ENCODE measurements at regions not wholly inside any gene's neighbourhood (a gene's known extent, or its start where the extent isn't known, plus 50 kb on each side); places are given as distances from the start of the nearest gene placed in this dataset.

DNA sequence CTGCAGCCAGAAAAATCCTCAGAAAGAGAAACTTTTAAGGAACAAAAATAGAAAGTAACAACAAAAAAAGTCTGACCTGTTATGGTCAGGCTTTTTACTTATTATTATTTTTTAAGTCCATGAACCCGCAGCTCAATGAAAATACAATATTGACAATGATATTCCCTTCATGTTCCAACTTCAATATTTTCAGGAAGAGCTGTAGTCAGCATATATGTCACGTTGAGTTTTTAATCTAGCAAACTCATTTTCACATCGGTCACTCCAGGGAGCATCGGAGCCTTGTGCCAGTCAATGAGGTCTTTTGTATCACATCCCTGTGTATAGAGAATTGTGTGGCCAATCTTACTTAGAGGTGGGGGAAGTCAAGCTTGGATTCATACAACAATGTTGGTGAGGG, 568.4 kb upstream of the GCFC2 start:
- no peak for DNase-seq (ENCODE audit: low read depth)
- TF ChIP-seq CTCF (conservative IDR thresholded peaks at IDR 0.05; ENCODE audit: control insufficient read depth, insufficient read depth, low read depth, low read length): no peak
- H3K4me3 ChIP-seq (ENCODE audit: control insufficient read depth, low read depth, low read length): no peak overlapping the region

DNA sequence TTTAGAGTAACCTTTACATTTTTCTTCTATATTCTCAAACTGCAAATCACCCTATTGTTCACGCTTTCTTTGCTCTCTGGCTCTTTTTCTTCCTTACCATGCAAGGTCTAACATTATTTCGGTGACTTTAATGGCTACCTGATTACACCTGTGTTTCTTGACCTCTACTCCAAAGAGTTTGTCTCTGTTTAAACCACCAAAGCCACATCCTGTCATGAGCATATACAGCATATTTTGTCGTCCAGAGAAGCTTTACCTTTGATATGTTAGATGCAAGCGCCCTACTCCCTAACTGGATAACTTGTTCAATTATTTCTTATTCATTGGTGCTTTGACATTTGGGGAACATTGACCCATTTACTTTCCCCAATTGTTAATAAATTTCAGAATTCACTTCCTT, 565.1 kb upstream of the GCFC2 start:
- TF ChIP-seq CTCF (conservative IDR thresholded peaks at IDR 0.05; ENCODE audit: control insufficient read depth, insufficient read depth, low read depth, low read length): no peak
- no peak overlapping the region for H3K4me3 ChIP-seq (ENCODE audit: control insufficient read depth, low read depth, low read length)
- no peak for DNase-seq (ENCODE audit: low read depth)

GRCh38 chr2:76274676-76275075, 564.0 kb upstream of the GCFC2 start:
- no peak for TF ChIP-seq CTCF (conservative IDR thresholded peaks at IDR 0.05; ENCODE audit: control insufficient read depth, insufficient read depth, low read depth, low read length)
- no peak overlapping the region for H3K4me3 ChIP-seq (ENCODE audit: control insufficient read depth, low read depth, low read length)
- DNase-seq (ENCODE audit: low read depth): no peak

DNA sequence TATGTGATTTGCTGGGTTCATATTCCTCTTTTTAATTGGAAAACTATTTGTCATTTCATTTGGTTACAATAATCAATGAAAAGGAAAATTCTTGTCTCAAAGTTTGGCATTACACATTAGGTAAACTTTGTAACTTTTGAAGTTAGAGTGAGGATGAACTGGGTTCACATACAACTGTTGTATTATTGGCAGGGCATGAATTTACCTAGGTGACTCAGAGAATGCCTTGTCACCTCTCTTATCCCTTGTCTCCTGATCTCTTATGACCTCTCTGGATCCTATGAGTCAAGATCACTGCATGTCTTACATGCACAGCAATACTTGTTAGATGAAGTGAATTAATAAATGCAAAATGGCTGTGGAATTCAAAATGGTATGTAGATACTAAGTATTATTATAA, 563.4 kb upstream of the GCFC2 start:
- no peak for DNase-seq (ENCODE audit: low read depth)
- H3K4me3 ChIP-seq (ENCODE audit: control insufficient read depth, low read depth, low read length): no peak overlapping the region
- TF ChIP-seq CTCF (conservative IDR thresholded peaks at IDR 0.05; ENCODE audit: control insufficient read depth, insufficient read depth, low read depth, low read length): no peak

DNA sequence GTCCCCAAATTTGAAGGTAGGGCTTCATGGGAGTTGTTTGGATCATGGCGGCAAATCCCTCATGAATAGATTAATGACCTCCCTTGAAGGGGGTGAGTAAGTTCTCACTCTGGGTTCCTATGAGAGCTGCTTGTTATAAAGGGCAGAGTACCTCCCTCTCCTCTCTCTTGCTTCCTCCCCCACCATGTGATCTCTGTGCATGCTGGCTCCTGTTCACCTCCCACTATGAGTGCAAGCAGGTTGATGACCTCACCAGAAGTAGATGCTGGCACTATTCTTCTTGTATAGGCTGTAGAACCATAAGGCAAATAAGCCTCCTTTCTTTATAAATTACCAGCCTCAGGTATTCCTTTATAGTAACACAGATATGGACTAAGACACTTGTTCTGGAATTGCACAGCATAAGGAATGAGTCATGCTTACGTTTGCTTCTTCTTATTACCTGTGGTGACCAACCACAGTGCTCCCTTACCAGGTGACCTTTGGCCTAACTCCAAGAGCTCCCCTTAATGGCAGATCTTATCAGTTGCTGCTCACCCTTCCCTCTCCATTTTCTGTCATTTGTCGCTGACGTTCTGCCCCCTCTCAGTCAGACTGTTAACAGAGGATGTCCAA, 559.5 kb upstream of the GCFC2 start:
- TF ChIP-seq CTCF (conservative IDR thresholded peaks at IDR 0.05; ENCODE audit: control insufficient read depth, insufficient read depth, low read depth, low read length): no peak
- no peak for DNase-seq (ENCODE audit: low read depth)
- H3K4me3 ChIP-seq (ENCODE audit: control insufficient read depth, low read depth, low read length): no peak overlapping the region

GRCh38 chr2:76268902-76269620, 558.3 kb upstream of the GCFC2 start:
- no peak overlapping the region for H3K4me3 ChIP-seq (ENCODE audit: control insufficient read depth, low read depth, low read length)
- TF ChIP-seq CTCF (conservative IDR thresholded peaks at IDR 0.05; ENCODE audit: control insufficient read depth, insufficient read depth, low read depth, low read length): no peak
- peak; percentile 14 for DNase-seq (ENCODE audit: low read depth)

Measured in fibroblast of mammary gland (primary cell).